RWPE2 (cell line): ENCODE measurements at regions not wholly inside any gene's neighbourhood (a gene's known extent, or its start where the extent isn't known, plus 50 kb on each side); places are given as distances from the start of the nearest gene placed in this dataset.

Experiments
- ATAC-seq: fragments of 200-7000 bp; cut with Tn5 transposase; 3 replicates; pipeline ENCODE4 v1.9.1; 2021; ENCODE audit warnings: low read depth
- DNase-seq: peaks from one replicate; pipeline ENCODE4 v3.0.0-alpha.2; 2020; ENCODE audit warnings: low spot score
- H3K27ac ChIP-seq: fragments of 450-650 bp; 2 replicates; pipeline ENCODE4 v1.5.1; 2017; ENCODE audit warnings: mild to moderate bottlenecking; ENCODE audit not compliant: poor library complexity, severe bottlenecking
- H3K27me3 ChIP-seq: fragments of 250-450 bp; sonication (Bioruptor Pico); 2 replicates; pipeline ENCODE4 v1.5.1; 2021; ENCODE audit warnings: mild to moderate bottlenecking, moderate library complexity; ENCODE audit not compliant: insufficient read depth, poor library complexity, severe bottlenecking
- H3K36me3 ChIP-seq: fragments of 250-450 bp; sonication (Bioruptor Pico); 2 replicates; pipeline ENCODE4 v1.5.1; 2020; ENCODE audit warnings: low read depth, mild to moderate bottlenecking, moderate library complexity
- H3K4me1 ChIP-seq: fragments of 250-450 bp; sonication (Bioruptor Pico); 2 replicates; pipeline ENCODE4 v1.5.1; 2021; ENCODE audit warnings: mild to moderate bottlenecking, moderate library complexity; ENCODE audit not compliant: insufficient read depth, poor library complexity, severe bottlenecking
- H3K4me3 ChIP-seq: fragments of 250-450 bp; sonication (Bioruptor Pico); 2 replicates; pipeline ENCODE4 v1.5.1; 2021; ENCODE audit warnings: mild to moderate bottlenecking, moderate library complexity; ENCODE audit not compliant: severe bottlenecking
- H3K9me3 ChIP-seq: fragments of 250-450 bp; sonication (Bioruptor Pico); 2 replicates; pipeline ENCODE4 v1.5.1; 2021; ENCODE audit warnings: mild to moderate bottlenecking, moderate library complexity; ENCODE audit not compliant: severe bottlenecking
- TF ChIP-seq, protein P1 (sequence below): fragments of 450-650 bp; IDR thresholded peaks from one replicate; pipeline ENCODE4 v1.5.1; 2017; ENCODE audit warnings: mild to moderate bottlenecking, moderate library complexity; ENCODE audit not compliant: poor library complexity, severe bottlenecking

DNA sequence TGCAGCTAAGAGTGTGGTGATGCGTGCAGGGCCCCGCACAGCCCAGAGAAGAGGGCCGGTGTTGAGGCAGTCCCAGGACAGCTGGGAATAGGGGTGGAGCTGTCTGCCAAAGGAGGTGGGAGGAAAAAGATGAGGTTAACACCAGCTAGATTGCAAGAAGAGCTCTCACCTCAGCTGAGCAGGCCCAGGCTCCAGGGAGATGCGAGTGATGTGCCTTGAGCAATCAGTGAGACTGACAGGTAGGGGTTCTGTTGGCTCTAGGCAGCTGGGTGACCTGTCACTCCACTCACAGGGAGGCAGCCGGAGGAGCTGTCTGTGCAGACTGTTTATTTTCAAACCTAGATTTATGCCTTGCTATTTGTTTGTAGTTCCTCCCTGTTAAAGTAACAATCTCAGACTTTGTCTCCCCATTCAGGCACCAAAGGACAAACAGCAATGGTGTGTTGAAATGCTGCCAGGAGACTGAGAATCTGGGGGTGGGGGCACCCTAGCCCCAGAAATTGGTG lies 205.1 kb upstream of the CXCL12 start:
- H3K27me3 ChIP-seq = no peaks in the 10 kb centered on the region
- ATAC-seq (no peak), DNase-seq (no peak)
- H3K4me1 ChIP-seq = no peaks in the 10 kb centered on the region
- H3K27ac ChIP-seq = no peak overlapping the region
- TF ChIP-seq, protein P1, sequence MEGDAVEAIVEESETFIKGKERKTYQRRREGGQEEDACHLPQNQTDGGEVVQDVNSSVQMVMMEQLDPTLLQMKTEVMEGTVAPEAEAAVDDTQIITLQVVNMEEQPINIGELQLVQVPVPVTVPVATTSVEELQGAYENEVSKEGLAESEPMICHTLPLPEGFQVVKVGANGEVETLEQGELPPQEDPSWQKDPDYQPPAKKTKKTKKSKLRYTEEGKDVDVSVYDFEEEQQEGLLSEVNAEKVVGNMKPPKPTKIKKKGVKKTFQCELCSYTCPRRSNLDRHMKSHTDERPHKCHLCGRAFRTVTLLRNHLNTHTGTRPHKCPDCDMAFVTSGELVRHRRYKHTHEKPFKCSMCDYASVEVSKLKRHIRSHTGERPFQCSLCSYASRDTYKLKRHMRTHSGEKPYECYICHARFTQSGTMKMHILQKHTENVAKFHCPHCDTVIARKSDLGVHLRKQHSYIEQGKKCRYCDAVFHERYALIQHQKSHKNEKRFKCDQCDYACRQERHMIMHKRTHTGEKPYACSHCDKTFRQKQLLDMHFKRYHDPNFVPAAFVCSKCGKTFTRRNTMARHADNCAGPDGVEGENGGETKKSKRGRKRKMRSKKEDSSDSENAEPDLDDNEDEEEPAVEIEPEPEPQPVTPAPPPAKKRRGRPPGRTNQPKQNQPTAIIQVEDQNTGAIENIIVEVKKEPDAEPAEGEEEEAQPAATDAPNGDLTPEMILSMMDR = no peak
- no peak overlapping the region for H3K4me3 ChIP-seq
- H3K36me3 ChIP-seq = no peaks in the 10 kb centered on the region
- no peaks in the 10 kb centered on the region for H3K9me3 ChIP-seq

DNA sequence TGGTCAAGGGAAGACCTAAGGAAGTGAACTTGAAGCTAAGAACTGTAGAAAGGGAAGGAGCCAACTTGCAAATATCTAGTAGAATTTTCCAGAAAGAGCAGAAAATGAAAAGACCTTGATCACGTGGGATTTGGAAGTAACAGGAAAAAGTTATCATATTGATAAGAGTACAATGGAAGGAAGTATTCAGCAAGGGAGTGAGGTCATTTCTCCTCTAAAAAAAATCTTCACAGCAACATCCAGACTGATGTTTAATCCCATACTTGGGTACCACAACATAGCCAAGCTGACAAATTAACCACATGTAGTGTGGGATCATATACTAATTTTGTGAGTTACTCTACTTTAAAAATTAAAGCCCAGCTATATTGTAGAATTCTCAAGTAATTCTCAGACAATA lies 207.0 kb upstream of the CXCL12 start:
- ATAC-seq (no peak), DNase-seq (no peak)
- no peaks in the 10 kb centered on the region for H3K4me1 ChIP-seq
- H3K4me3 ChIP-seq = no peak overlapping the region
- H3K9me3 ChIP-seq = no peaks in the 10 kb centered on the region
- no peak overlapping the region for H3K27ac ChIP-seq
- no peaks in the 10 kb centered on the region for H3K27me3 ChIP-seq
- no peaks in the 10 kb centered on the region for H3K36me3 ChIP-seq
- TF ChIP-seq, protein P1 = no peak

DNA sequence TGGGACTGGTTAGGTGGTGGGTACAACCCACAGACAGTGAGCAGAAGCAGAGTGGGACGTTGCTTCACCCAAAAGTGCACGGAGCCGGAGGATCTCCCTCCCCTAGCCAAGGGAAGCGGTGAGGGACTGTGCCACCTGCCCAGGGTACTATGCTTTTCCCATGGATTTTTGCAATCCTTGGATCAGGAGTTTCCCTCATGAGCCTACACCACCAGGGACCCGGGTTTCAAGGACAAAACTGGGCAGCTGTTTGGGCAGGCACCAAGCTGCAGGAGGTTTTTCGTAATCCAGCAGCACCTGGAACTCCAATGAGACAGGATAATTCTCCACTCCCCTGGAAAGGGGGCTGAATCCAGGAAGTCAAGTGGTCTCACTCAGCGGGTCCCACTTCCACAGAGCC lies 209.1 kb upstream of the CXCL12 start:
- TF ChIP-seq, protein P1 = no peak
- Histone ChIP-seq H3K27me3 (no peaks in the 10 kb centered on the region), H3K4me3 (no peak overlapping the region), H3K4me1 (no peaks in the 10 kb centered on the region), H3K36me3 (no peaks in the 10 kb centered on the region), H3K27ac (no peak overlapping the region), H3K9me3 (no peaks in the 10 kb centered on the region)
- DNase-seq (no peak), ATAC-seq (no peak)

DNA sequence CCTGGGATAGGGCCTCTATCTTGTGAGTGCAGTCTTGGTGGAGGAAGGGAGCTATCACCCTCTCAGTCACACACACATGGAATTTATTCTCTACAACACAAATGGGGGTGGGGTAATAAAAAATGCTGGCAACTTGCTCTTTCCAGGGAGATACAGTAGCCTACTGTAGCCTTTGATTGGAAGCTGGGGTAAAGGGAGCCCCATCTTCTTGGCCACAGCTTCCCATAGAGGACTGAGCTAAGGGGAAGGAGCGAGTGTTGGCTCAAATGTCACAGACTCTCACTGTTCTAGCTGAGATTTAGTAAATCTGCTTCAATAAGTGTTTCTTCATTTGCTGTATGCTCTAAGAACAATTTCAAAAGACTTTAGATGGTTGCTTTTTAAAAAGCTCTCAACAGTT lies 222.2 kb upstream of the CXCL12 start:
- Histone ChIP-seq H3K27me3 (peaks cover 5% of the 10 kb centered on the region), H3K9me3 (no peaks in the 10 kb centered on the region), H3K27ac (no peak overlapping the region), H3K36me3 (no peaks in the 10 kb centered on the region), H3K4me1 (no peaks in the 10 kb centered on the region), H3K4me3 (no peak overlapping the region)
- ATAC-seq (no peak), DNase-seq (no peak)
- TF ChIP-seq, protein P1 = no peak

DNA sequence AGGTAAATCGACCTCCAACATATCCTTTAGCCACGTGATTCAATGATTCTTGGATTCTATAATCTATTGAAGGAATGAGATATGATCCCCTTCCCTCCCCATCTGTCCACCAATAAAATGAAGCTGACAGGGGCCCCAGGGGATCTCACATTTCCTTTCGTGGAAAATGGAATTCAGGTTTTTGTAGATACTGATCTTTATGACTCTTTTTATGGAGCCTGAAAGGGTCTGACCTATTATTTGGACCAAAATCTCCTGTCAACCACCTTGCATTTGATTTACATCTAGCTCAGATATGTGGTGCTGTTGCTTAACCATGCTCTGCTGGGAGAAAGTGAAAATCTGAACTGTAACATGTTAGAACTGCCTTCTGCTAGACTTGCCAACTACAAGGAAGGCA lies 234.0 kb upstream of the CXCL12 start:
- Histone ChIP-seq H3K9me3 (no peaks in the 10 kb centered on the region), H3K27ac (no peak overlapping the region), H3K4me1 (no peaks in the 10 kb centered on the region), H3K4me3 (no peak overlapping the region), H3K36me3 (no peaks in the 10 kb centered on the region), H3K27me3 (no peaks in the 10 kb centered on the region)
- TF ChIP-seq, protein P1 = no peak
- no peak for DNase-seq
- no peak for ATAC-seq
